ENCODE measurements at regions not wholly inside any gene's neighbourhood (a gene's known extent, or its start where the extent isn't known, plus 50 kb on each side); places are given as distances from the start of the nearest gene placed in this dataset.

- no peak for TF ChIP-seq CTCF (IDR thresholded peaks at IDR 0.05)
- no peak for TF ChIP-seq POLR2A (IDR thresholded peaks at IDR 0.05)
Measured at GRCh38 chr6:40312213-40313015, 274.8 kb downstream of the LRFN2 start.

Measured in lower leg skin (tissue), 3 donors.